GM21390 (cell line): ENCODE measurements at regions not wholly inside any gene's neighbourhood (a gene's known extent, or its start where the extent isn't known, plus 50 kb on each side); places are given as distances from the start of the nearest gene placed in this dataset.

Experiments
- ATAC-seq: cut with Tn5 transposase; IDR thresholded peaks from one replicate; pipeline ENCODE4 v1.9.1; 2021; ENCODE audit not compliant: unreplicated experiment

GRCh38 chr11:115766561-115766960 lies 262.3 kb upstream of the CADM1 start:
- ATAC-seq: no peak

GRCh38 chr11:115765803-115766239 lies 261.6 kb upstream of the CADM1 start:
- ATAC-seq: no peak

GRCh38 chr11:115764176-115764575 lies 260.0 kb upstream of the CADM1 start:
- no peak for ATAC-seq

GRCh38 chr11:115761817-115762216 lies 257.6 kb upstream of the CADM1 start:
- ATAC-seq: no peak

GRCh38 chr11:115761348-115761747 lies 257.1 kb upstream of the CADM1 start:
- no peak for ATAC-seq

- ATAC-seq: no peak
Measured at GRCh38 chr11:115760461-115761320, 256.5 kb upstream of the CADM1 start.

- ATAC-seq: no peak
Measured at GRCh38 chr11:115759622-115760460, 255.6 kb upstream of the CADM1 start.

- ATAC-seq: no peak
Measured at GRCh38 chr11:115758011-115758410, 253.8 kb upstream of the CADM1 start.

- ATAC-seq: no peak
Measured at GRCh38 chr11:115751243-115752015, 247.2 kb upstream of the CADM1 start.

- no peak for ATAC-seq
Measured at GRCh38 chr11:115745610-115746512, 241.6 kb upstream of the CADM1 start.

- ATAC-seq: no peak
Measured at GRCh38 chr11:115745066-115745465, 240.9 kb upstream of the CADM1 start.

- ATAC-seq: no peak
Measured at GRCh38 chr11:115743719-115744118, 239.5 kb upstream of the CADM1 start.

GRCh38 chr11:115741376-115742107 lies 237.3 kb upstream of the CADM1 start:
- no peak for ATAC-seq

GRCh38 chr11:115740324-115740723 lies 236.1 kb upstream of the CADM1 start:
- no peak for ATAC-seq

- ATAC-seq: no peak
Measured at GRCh38 chr11:115739878-115740277, 235.7 kb upstream of the CADM1 start.

- ATAC-seq: no peak
Measured at GRCh38 chr11:115739146-115739545, 234.9 kb upstream of the CADM1 start.

- no peak for ATAC-seq
Measured at GRCh38 chr11:115737875-115738274, 233.7 kb upstream of the CADM1 start.

- no peak for ATAC-seq
Measured at GRCh38 chr11:115736146-115736545, 231.9 kb upstream of the CADM1 start.

- no peak for ATAC-seq
Measured at GRCh38 chr11:115724666-115725065, 220.5 kb upstream of the CADM1 start.
